ENCODE measurements at regions not wholly inside any gene's neighbourhood (a gene's known extent, or its start where the extent isn't known, plus 50 kb on each side); places are given as distances from the start of the nearest gene placed in this dataset.

DNA sequence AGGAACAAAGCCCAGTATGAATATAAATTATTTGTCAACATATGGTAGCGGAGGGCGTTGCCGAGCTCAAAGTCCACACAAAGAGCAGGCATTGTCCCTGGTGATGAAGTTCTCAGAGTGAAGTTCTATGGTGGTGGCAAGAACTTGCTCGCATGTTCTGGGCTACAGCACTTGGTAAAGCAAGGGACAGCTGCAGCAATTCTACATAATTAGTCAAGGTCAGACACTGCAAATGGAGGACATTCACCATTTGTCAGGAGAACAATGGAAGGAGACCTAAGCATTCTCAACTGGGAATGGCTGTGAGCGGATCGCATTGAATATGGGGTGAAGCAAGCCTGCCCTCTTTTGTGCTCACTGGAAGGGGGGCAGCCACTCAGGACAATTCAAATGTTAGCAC is 503.8 kb upstream of the ADAMTS16 start:
- no peaks in the 10 kb centered on the region for H3K36me3 ChIP-seq (ENCODE audit: low read depth)
- ATAC-seq (ENCODE audit: low read depth), result no peak

GRCh38 chr5:4639946-4640345 is 500.2 kb upstream of the ADAMTS16 start:
- TF ChIP-seq, protein P1, sequence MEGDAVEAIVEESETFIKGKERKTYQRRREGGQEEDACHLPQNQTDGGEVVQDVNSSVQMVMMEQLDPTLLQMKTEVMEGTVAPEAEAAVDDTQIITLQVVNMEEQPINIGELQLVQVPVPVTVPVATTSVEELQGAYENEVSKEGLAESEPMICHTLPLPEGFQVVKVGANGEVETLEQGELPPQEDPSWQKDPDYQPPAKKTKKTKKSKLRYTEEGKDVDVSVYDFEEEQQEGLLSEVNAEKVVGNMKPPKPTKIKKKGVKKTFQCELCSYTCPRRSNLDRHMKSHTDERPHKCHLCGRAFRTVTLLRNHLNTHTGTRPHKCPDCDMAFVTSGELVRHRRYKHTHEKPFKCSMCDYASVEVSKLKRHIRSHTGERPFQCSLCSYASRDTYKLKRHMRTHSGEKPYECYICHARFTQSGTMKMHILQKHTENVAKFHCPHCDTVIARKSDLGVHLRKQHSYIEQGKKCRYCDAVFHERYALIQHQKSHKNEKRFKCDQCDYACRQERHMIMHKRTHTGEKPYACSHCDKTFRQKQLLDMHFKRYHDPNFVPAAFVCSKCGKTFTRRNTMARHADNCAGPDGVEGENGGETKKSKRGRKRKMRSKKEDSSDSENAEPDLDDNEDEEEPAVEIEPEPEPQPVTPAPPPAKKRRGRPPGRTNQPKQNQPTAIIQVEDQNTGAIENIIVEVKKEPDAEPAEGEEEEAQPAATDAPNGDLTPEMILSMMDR (IDR thresholded peaks at IDR 0.05; ENCODE audit: poor library complexity, severe bottlenecking), result no peak
- DNase-seq (ENCODE audit: low spot score), result no peak
- no peaks in the 10 kb centered on the region for H3K36me3 ChIP-seq (ENCODE audit: low read depth)
- no peak overlapping the region for H3K27ac ChIP-seq (ENCODE audit: poor library complexity, severe bottlenecking)
- peaks cover 22% of the 10 kb centered on the region for H3K27me3 ChIP-seq (ENCODE audit: insufficient read depth, poor library complexity, severe bottlenecking)
- no peaks in the 10 kb centered on the region for H3K9me3 ChIP-seq (ENCODE audit: severe bottlenecking)
- no peak overlapping the region for H3K4me3 ChIP-seq (ENCODE audit: severe bottlenecking)
- H3K4me1 ChIP-seq (ENCODE audit: insufficient read depth, poor library complexity, severe bottlenecking), result no peaks in the 10 kb centered on the region
- no peak for ATAC-seq (ENCODE audit: low read depth)

More for the DNA sequence above, 503.8 kb upstream of the ADAMTS16 start:
- no peak for DNase-seq (ENCODE audit: low spot score)
- peaks cover 31% of the 10 kb centered on the region for H3K27me3 ChIP-seq (ENCODE audit: insufficient read depth, poor library complexity, severe bottlenecking)
- TF ChIP-seq, protein P1 (IDR thresholded peaks at IDR 0.05; ENCODE audit: poor library complexity, severe bottlenecking), result no peak
- H3K4me3 ChIP-seq (ENCODE audit: severe bottlenecking), result no peak overlapping the region
- no peaks in the 10 kb centered on the region for H3K4me1 ChIP-seq (ENCODE audit: insufficient read depth, poor library complexity, severe bottlenecking)
- no peak overlapping the region for H3K27ac ChIP-seq (ENCODE audit: poor library complexity, severe bottlenecking)
- peaks cover 2% of the 10 kb centered on the region for H3K9me3 ChIP-seq (ENCODE audit: severe bottlenecking)

DNA sequence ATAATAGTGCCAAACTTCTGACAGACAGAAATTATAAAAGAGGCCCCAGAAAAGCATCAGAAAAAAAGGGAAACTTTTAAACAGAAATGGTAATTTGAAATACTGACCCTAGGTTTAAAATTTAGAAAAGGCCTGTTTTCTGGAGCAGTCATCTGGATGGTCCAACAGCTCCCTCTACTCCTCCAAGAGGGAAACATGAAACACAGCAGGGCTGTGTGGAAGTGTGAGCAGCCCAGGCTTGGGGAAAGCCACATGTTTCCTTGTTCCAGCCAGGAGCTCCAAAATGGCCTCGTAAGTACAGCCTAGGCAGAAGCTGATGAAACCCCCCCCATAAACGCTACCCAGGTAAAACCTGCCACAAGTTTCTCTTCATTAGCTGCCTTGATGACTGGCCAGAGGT is 499.3 kb upstream of the ADAMTS16 start:
- no peaks in the 10 kb centered on the region for H3K9me3 ChIP-seq (ENCODE audit: severe bottlenecking)
- DNase-seq (ENCODE audit: low spot score) (no peak), ATAC-seq (ENCODE audit: low read depth) (peak; percentile 69; the same call in 2 of the 3 replicates)
- TF ChIP-seq, protein P1 (IDR thresholded peaks at IDR 0.05; ENCODE audit: poor library complexity, severe bottlenecking), result peak; percentile 49
- H3K4me3 ChIP-seq (ENCODE audit: severe bottlenecking), result no peak overlapping the region
- H3K36me3 ChIP-seq (ENCODE audit: low read depth), result no peaks in the 10 kb centered on the region
- H3K27ac ChIP-seq (ENCODE audit: poor library complexity, severe bottlenecking), result no peak overlapping the region
- no peaks in the 10 kb centered on the region for H3K4me1 ChIP-seq (ENCODE audit: insufficient read depth, poor library complexity, severe bottlenecking)
- H3K27me3 ChIP-seq (ENCODE audit: insufficient read depth, poor library complexity, severe bottlenecking), result peaks cover 16% of the 10 kb centered on the region

DNA sequence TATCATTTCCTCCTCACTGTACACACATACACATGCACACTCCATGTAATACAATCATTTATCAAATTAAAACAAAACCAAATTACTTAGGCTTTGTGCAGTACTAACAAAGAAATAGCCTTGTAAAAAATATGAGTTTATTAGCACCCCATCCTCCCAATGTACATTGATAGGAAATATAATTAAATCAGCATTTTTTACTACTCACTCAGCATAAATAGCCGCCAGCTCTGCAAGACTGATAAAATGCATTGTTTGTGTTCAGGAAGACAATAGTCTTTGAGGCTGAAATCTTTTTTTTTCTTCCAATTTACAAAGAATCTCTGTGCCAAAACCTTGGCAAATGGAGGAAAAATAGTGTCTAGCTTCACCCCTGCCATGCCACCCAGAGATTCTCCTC is 497.6 kb upstream of the ADAMTS16 start:
- H3K4me1 ChIP-seq (ENCODE audit: insufficient read depth, poor library complexity, severe bottlenecking), result no peaks in the 10 kb centered on the region

DNA sequence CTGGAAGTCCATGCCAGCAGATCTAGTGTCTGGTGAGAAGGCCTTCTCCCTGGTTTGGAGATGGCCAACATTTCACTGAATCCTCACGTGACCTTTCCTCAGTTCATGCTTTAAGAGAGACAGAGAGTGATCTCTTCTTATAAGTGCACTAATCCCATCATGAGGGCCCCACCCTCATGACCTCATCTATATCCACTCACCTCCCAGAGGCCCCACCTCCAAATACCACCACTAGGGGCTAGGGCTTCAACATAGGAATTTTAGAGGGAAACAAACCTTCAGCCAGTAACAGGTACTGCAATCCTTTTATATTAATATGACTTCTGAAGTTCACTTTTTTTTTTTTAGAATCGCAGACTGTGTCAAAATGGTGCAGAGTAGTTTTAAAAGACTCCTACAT is 496.9 kb upstream of the ADAMTS16 start:
- Histone ChIP-seq H3K36me3 (ENCODE audit: low read depth) (no peaks in the 10 kb centered on the region), H3K4me1 (ENCODE audit: insufficient read depth, poor library complexity, severe bottlenecking) (no peaks in the 10 kb centered on the region), H3K4me3 (ENCODE audit: severe bottlenecking) (no peak overlapping the region), H3K9me3 (ENCODE audit: severe bottlenecking) (peaks cover 3% of the 10 kb centered on the region), H3K27me3 (ENCODE audit: insufficient read depth, poor library complexity, severe bottlenecking) (peaks cover 4% of the 10 kb centered on the region), H3K27ac (ENCODE audit: poor library complexity, severe bottlenecking) (no peak overlapping the region)
- no peak for DNase-seq (ENCODE audit: low spot score)
- ATAC-seq (ENCODE audit: low read depth), result no peak
- TF ChIP-seq, protein P1 (IDR thresholded peaks at IDR 0.05; ENCODE audit: poor library complexity, severe bottlenecking), result no peak

More for the DNA sequence above, 497.6 kb upstream of the ADAMTS16 start:
- no peak overlapping the region for H3K4me3 ChIP-seq (ENCODE audit: severe bottlenecking)
- DNase-seq (ENCODE audit: low spot score), result no peak
- peaks cover 3% of the 10 kb centered on the region for H3K9me3 ChIP-seq (ENCODE audit: severe bottlenecking)
- peaks cover 8% of the 10 kb centered on the region for H3K27me3 ChIP-seq (ENCODE audit: insufficient read depth, poor library complexity, severe bottlenecking)
- H3K36me3 ChIP-seq (ENCODE audit: low read depth), result no peaks in the 10 kb centered on the region
- no peak for ATAC-seq (ENCODE audit: low read depth)
- H3K27ac ChIP-seq (ENCODE audit: poor library complexity, severe bottlenecking), result no peak overlapping the region
- TF ChIP-seq, protein P1 (IDR thresholded peaks at IDR 0.05; ENCODE audit: poor library complexity, severe bottlenecking), result no peak
